Left forelimb (tissue), 1 donor: ENCODE measurements at regions not wholly inside any gene's neighbourhood (a gene's known extent, or its start where the extent isn't known, plus 50 kb on each side); places are given as distances from the start of the nearest gene placed in this dataset.
A peak's percentile ranks its signal among the peaks of the same experiment; 100 is the strongest.

ENCODE experiments used
- DNase-seq: peaks from one replicate; pipeline ENCODE4 v3.0.0-alpha.2; 2018; ENCODE audit warnings: low spot score

- DNase-seq: no peak
Observed at GRCh38 chr2:106941372-106941993, 55.5 kb upstream of the ST6GAL2 start.

GRCh38 chr2:106943468-106944200 lies 57.7 kb upstream of the ST6GAL2 start:
- DNase-seq: no peak

GRCh38 chr2:106944215-106944614 lies 58.2 kb upstream of the ST6GAL2 start:
- no peak for DNase-seq

GRCh38 chr2:106948540-106948939 lies 62.6 kb upstream of the ST6GAL2 start:
- DNase-seq: no peak

GRCh38 chr2:106953236-106953635 lies 67.3 kb upstream of the ST6GAL2 start:
- DNase-seq: no peak

- DNase-seq: no peak
Observed at GRCh38 chr2:106953779-106954178, 67.8 kb upstream of the ST6GAL2 start.

DNA sequence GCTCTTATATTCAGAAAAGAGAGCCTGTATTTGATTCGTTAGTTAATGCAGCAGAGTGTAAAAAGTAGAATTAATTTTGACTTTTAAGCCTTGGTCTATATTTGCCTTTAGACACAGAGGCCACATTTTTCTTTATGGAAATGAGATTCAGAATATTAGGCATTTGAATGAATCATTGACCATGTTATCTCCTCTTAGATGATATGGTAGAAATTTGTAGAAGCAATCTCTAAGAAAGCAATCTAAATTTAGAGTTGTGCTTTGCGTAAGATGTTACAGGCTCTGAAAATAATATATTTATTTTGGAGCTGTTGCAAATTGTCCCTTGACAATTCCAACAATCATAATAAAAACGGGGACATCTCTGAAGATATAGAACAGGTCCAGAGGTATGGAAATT lies 68.3 kb upstream of the ST6GAL2 start:
- no peak for DNase-seq

- no peak for DNase-seq
Observed at GRCh38 chr2:106956416-106956815, 70.4 kb upstream of the ST6GAL2 start.

- peak; percentile 69 for DNase-seq
Observed at GRCh38 chr2:106956879-106957278, 70.9 kb upstream of the ST6GAL2 start.

- DNase-seq: no peak
Observed at GRCh38 chr2:106959975-106960682, 74.2 kb upstream of the ST6GAL2 start.

GRCh38 chr2:106960683-106961161 lies 74.8 kb upstream of the ST6GAL2 start:
- DNase-seq: no peak

DNA sequence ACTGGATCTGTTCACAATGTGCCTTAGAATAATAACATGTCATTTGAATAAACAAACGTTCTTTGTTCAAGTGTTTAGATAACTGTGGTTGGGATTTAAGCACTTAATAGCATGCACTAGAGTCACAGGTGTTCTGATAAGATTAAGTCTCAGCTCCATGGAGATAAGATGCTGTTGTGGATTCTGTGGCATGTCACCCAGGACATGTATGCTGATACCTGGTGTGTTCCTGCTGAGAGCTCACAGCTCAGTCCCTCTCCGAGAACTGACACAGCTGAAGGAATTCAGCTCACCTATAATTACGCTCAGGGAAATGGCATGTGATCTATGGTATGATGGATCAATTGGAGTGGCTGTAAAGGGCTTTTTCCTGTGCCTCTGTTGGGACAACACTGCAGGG lies 75.4 kb upstream of the ST6GAL2 start:
- DNase-seq: no peak

DNA sequence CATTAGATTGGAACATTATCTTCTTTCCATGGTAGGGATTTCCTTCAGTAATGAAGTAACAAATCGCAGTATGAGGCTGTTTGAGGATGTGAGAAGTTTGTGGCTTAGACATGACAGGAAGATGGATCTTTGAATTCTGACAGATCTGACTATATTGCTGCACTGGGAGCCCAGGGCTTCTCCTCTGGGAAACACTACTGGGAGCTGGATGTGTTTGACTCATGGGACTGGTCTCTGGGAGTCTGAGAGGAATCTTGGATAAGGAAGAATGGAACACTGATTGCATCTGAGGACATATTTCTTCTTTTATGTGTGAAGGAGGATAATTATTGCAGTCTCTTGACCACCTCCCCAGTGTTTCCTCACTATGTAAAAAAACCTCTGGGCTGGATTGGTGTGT lies 77.2 kb upstream of the ST6GAL2 start:
- no peak for DNase-seq

DNA sequence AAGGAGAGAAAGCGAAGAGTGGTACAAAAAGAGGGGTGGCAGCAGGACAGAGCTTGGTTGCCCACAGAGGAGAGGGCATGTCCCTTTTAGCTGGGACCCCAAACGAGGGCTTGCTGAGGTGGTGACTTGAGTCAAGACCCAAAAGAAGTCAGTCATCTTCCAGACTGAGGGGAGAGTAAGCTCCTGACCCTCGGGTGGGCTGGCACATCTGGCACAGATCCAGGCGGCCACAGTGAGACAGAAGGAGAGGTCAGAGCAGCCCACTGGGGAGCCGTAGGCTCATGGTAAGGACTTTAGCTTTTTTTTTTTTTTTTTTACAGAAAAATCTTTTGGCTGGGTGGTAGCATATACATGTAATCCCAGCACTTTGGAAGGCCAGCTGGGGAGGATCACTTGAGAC lies 77.9 kb upstream of the ST6GAL2 start:
- no peak for DNase-seq

DNA sequence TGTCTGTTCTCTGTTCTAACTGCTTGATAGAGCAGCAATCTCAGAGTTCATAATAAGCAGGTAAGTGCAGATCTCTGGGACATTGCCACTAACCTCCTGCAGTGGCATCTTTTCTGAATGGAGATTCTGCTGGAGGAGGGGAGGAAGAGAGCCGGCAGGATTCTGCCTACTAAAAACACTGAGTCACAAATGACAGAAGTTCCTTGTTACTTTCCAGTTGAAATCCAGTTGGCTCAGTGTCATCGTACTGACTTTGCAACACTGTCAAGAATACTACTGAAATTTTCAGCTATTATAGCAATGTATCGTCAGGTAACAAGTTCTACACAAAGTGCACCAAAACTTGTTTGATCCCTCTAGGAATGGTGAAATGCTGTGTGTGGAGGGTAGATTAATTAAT lies 79.6 kb upstream of the ST6GAL2 start:
- no peak for DNase-seq

GRCh38 chr2:106969777-106970176 lies 83.8 kb upstream of the ST6GAL2 start:
- DNase-seq: no peak

DNA sequence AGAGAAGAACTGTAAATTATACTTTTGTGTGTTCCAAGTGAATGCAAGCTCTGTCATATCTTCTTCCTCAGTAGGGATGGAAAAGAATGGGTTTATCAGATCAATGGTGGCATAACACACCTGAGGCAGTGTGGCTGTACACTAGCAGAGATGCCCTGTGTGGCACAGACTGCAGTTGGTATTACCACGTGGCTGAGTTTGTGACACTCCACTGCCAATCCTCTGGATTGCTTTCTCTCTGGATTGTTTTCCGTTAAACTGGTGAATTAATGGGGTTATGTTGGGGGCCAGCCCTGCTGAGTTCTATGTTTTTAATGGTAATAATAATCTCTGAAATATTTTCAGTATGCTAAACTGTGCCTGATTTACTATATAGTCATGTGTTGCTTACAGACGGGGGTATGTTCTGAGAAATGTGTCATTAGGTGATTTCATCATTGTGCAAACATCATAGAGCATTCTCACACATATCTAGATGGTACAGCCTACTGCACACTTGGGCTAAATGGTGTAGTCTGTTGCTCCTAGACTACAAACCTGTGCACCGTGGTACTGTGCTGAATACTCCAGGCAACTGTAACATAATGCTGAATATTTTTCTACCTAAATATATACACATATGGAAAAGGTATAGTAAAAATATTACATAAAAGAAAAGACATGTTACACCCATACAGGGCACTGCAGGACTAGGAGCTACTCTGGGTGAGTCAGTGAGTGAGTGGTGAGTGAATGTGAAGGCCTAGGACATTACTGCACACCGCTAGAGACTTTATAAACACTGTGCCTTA lies 84.7 kb upstream of the ST6GAL2 start:
- DNase-seq: no peak

DNA sequence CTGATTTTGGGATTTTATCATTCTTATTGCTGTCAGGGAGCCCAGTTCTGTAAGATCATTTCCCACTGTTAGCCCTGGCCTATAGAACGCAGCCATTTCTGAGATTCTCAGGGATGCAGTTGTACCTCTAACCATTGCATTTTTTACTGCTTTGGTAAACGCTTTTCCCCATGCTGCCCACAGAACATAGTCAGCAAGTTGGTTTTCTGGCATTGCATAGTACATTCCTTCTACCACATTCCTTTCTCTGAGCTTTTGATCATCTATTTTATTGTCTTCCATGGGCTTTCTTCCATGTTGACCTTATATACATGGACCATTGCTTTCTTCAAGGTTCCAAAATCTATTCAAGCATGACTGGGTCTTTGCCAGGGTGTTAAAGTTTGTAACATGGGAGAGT lies 86.8 kb upstream of the ST6GAL2 start:
- no peak for DNase-seq

DNA sequence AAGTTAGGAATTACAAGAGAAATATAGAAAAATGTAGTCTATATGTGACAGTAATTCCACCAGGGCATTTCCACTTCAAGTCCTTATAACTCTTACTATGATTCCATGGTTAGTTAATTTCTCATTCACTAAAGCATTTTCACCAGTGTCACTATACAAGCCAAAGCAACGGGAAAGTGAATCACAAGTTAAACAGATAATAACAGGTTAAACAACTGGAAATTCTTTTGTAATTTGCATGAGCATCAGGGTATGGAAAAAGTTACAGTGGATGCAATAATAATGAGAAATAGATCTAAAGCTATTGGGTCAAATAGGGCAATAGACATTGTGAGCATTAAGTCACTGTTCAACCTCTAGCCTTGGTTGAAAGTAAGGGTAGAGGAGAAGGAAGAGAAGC lies 88.9 kb upstream of the ST6GAL2 start:
- DNase-seq: no peak

GRCh38 chr2:106975641-106976040 lies 89.7 kb upstream of the ST6GAL2 start:
- no peak for DNase-seq

DNA sequence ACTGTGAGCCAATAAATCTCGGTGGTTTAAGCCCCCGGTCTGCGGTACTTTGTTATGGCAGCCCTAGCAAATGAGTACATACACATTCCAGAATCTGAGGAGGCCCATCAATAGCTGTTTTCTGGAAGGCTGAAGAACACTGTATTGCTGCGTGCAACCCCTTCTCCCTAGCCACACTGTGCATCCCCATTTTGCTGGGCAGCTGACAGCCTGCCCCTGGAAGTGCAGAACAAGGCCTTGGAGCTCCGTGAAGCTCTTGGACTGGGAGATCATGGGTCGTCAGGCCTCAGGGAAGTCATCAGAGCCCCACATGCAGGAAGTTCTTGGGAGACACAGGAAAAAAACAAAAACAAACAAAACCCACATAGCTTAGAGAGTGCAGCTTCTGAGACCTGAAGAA lies 90.6 kb upstream of the ST6GAL2 start:
- DNase-seq: no peak

DNA sequence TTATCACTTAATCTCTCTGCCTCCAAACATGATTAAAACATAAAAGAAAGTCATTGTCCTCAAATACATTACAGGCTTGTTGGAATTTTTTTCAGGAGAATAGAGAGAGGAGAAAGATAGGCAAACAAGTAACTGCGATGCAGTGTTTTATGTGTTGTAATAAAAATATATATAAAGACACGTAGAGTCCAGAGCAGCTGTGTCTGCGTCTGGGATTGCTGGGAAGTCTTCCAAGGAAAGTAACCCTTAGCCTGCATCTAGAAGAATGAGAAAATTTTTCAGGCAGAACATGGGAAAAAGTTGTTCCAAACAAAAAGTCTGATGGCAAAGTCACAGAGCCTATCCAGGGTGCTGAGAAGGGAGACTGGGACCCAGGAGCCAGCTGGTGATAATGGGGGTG lies 91.8 kb upstream of the ST6GAL2 start:
- DNase-seq: no peak
